ENCODE measurements at regions not wholly inside any gene's neighbourhood (a gene's known extent, or its start where the extent isn't known, plus 50 kb on each side); places are given as distances from the start of the nearest gene placed in this dataset.

GRCh38 chr14:26170885-26171284 is 426.9 kb downstream of the NOVA1 start:
- no peak for DNase-seq (ENCODE audit: low read depth)
- H3K4me3 ChIP-seq (ENCODE audit: low read depth, low read length) = no peak overlapping the region
- H3K36me3 ChIP-seq (ENCODE audit: control insufficient read depth, insufficient read depth, low read length) = no peaks in the 10 kb centered on the region
- no peaks in the 10 kb centered on the region for H3K27me3 ChIP-seq (ENCODE audit: control insufficient read depth, insufficient read depth, low read length)
- no peak for TF ChIP-seq CTCF (IDR thresholded peaks at IDR 0.05; ENCODE audit: insufficient read depth, low read length, poor library complexity, severe bottlenecking)

GRCh38 chr14:26163761-26164160 is 434.1 kb downstream of the NOVA1 start:
- no peak for DNase-seq (ENCODE audit: low read depth)
- peak; percentile 54 for TF ChIP-seq CTCF (IDR thresholded peaks at IDR 0.05; ENCODE audit: insufficient read depth, low read length, poor library complexity, severe bottlenecking)
- Histone ChIP-seq H3K4me3 (ENCODE audit: low read depth, low read length) (no peak overlapping the region), H3K36me3 (ENCODE audit: control insufficient read depth, insufficient read depth, low read length) (no peaks in the 10 kb centered on the region), H3K27me3 (ENCODE audit: control insufficient read depth, insufficient read depth, low read length) (no peaks in the 10 kb centered on the region)

GRCh38 chr14:26157517-26157916 is 440.3 kb downstream of the NOVA1 start:
- Histone ChIP-seq H3K36me3 (ENCODE audit: control insufficient read depth, insufficient read depth, low read length) (no peaks in the 10 kb centered on the region), H3K27me3 (ENCODE audit: control insufficient read depth, insufficient read depth, low read length) (no peaks in the 10 kb centered on the region), H3K4me3 (ENCODE audit: low read depth, low read length) (no peak overlapping the region)
- TF ChIP-seq CTCF (IDR thresholded peaks at IDR 0.05; ENCODE audit: insufficient read depth, low read length, poor library complexity, severe bottlenecking) = no peak
- DNase-seq (ENCODE audit: low read depth) = no peak

- no peaks in the 10 kb centered on the region for H3K36me3 ChIP-seq (ENCODE audit: control insufficient read depth, insufficient read depth, low read length)
- no peak overlapping the region for H3K4me3 ChIP-seq (ENCODE audit: low read depth, low read length)
- no peak for DNase-seq (ENCODE audit: low read depth)
- no peaks in the 10 kb centered on the region for H3K27me3 ChIP-seq (ENCODE audit: control insufficient read depth, insufficient read depth, low read length)
- TF ChIP-seq CTCF (IDR thresholded peaks at IDR 0.05; ENCODE audit: insufficient read depth, low read length, poor library complexity, severe bottlenecking) = no peak
Observed at GRCh38 chr14:26143057-26143456, 454.8 kb downstream of the NOVA1 start.

- Histone ChIP-seq H3K4me3 (ENCODE audit: low read depth, low read length) (no peak overlapping the region), H3K36me3 (ENCODE audit: control insufficient read depth, insufficient read depth, low read length) (no peaks in the 10 kb centered on the region), H3K27me3 (ENCODE audit: control insufficient read depth, insufficient read depth, low read length) (no peaks in the 10 kb centered on the region)
- no peak for TF ChIP-seq CTCF (IDR thresholded peaks at IDR 0.05; ENCODE audit: insufficient read depth, low read length, poor library complexity, severe bottlenecking)
- no peak for DNase-seq (ENCODE audit: low read depth)
Observed at GRCh38 chr14:26138764-26139445, 458.9 kb downstream of the NOVA1 start.

GRCh38 chr14:26137161-26137560 is 460.7 kb downstream of the NOVA1 start:
- DNase-seq (ENCODE audit: low read depth) = no peak
- peak; percentile 7 for TF ChIP-seq CTCF (IDR thresholded peaks at IDR 0.05; ENCODE audit: insufficient read depth, low read length, poor library complexity, severe bottlenecking)
- no peaks in the 10 kb centered on the region for H3K36me3 ChIP-seq (ENCODE audit: control insufficient read depth, insufficient read depth, low read length)
- H3K4me3 ChIP-seq (ENCODE audit: low read depth, low read length) = no peak overlapping the region
- no peaks in the 10 kb centered on the region for H3K27me3 ChIP-seq (ENCODE audit: control insufficient read depth, insufficient read depth, low read length)

All from kidney epithelial cell (primary cell).